Endothelial cell of umbilical vein (primary cell): ENCODE measurements at regions not wholly inside any gene's neighbourhood (a gene's known extent, or its start where the extent isn't known, plus 50 kb on each side); places are given as distances from the start of the nearest gene placed in this dataset.

Source experiments
- BruUV-seq: library from RNA; stranded (reverse); fragments of 400-500 nt; replicated peaks from 2 replicates; lab custom pipeline; 2021; lab: Mats Ljungman, UMichigan
- CTCF ChIA-PET: fragments of 300-600, 350-600 bp; sonication (Branson Sonifier 250); formaldehyde crosslinking; loops from one replicate; lab custom pipeline; 2021; ENCODE audit warnings: antibody characterized with exemption, inconsistent platforms; lab: Charles Lee
- POLR2A ChIA-PET: fragments of 300-600, 350-600 bp; sonication (Branson Sonifier 250); formaldehyde crosslinking; loops from one replicate; lab custom pipeline; 2021; ENCODE audit warnings: antibody characterized with exemption, inconsistent platforms; lab: Charles Lee
- DNase-seq: peaks from one replicate; pipeline ENCODE4 v3.0.0-alpha.2; 2011; ENCODE audit warnings: low read depth, low spot score
- FAIRE-seq: peaks from 2 replicates; lab custom pipeline; 2011; peaks lifted over from hg19 to GRCh38; lab: Jason Lieb, UNC
- H2AFZ ChIP-seq: 2 replicates; pipeline ENCODE4 v1.6.0; 2012; ENCODE audit warnings: low read depth, low read length, control low read depth, inconsistent platforms
- H3K27ac ChIP-seq: 2 replicates; pipeline ENCODE4 v1.5.1; 2011; ENCODE audit warnings: low read depth, mild to moderate bottlenecking, control low read depth, low read length, moderate library complexity; ENCODE audit not compliant: insufficient read depth
- H3K27me3 ChIP-seq, 2 experiments: 2 replicates each; pipeline versions ENCODE4 v1.6.0 to v1.6.1; 2011; ENCODE audit warnings: low read length in 2 of 2, mixed read lengths in 1 of 2; ENCODE audit not compliant: control insufficient read depth in 2 of 2, insufficient read depth in 2 of 2
- H3K36me3 ChIP-seq, 2 experiments: 2 replicates in 1 of 2; 3 replicates in 1 of 2; pipeline ENCODE4 v1.5.1; 2011; ENCODE audit warnings: low read length in 2 of 2, mild to moderate bottlenecking in 1 of 2, moderate library complexity in 1 of 2; ENCODE audit not compliant: control insufficient read depth in 2 of 2, insufficient read depth in 2 of 2; ENCODE audit errors: extremely low read depth in 1 of 2
- H3K4me1 ChIP-seq: 3 replicates; pipeline ENCODE4 v1.5.1; 2011; ENCODE audit warnings: mild to moderate bottlenecking, low read length; ENCODE audit not compliant: control insufficient read depth, insufficient read depth; ENCODE audit errors: extremely low read depth
- H3K4me2 ChIP-seq: 2 replicates; pipeline ENCODE4 v1.6.1; 2011; ENCODE audit warnings: low read length, control low read depth, mixed read lengths; ENCODE audit not compliant: insufficient read depth
- H3K4me3 ChIP-seq, 3 experiments: fragments of 200-600 bp in 1 of 3; sonication (generic), shearing (Covaris generic) in 1 of 3; replicated peaks in 1 of 3; 2 replicates each; pipeline ENCODE4 v1.5.1; 2011 to 2016; ENCODE audit warnings: control low read depth in 3 of 3, low read length in 3 of 3, mild to moderate bottlenecking in 2 of 3, inconsistent platforms in 1 of 3, low read depth in 1 of 3, moderate library complexity in 1 of 3; ENCODE audit not compliant: insufficient read depth in 1 of 3
- H3K79me2 ChIP-seq: 2 replicates; pipeline ENCODE4 v1.6.0; 2012; ENCODE audit warnings: low read length, inconsistent platforms; ENCODE audit not compliant: control insufficient read depth, insufficient read depth
- H3K9ac ChIP-seq: replicated peaks from 2 replicates; pipeline ENCODE3; 2011; ENCODE audit warnings: low read length, control low read depth; ENCODE audit not compliant: insufficient read depth; ENCODE audit errors: extremely low read depth
- H3K9me1 ChIP-seq: replicated peaks from 3 replicates; pipeline ENCODE4 v1.6.0; 2011; ENCODE audit warnings: mild to moderate bottlenecking, low read length; ENCODE audit not compliant: control insufficient read depth, insufficient read depth; ENCODE audit errors: extremely low read depth
- H3K9me3 ChIP-seq: replicated peaks from 2 replicates; pipeline ENCODE4 v1.5.1; 2012; ENCODE audit warnings: low read length, inconsistent platforms; ENCODE audit not compliant: control insufficient read depth, insufficient read depth
- H4K20me1 ChIP-seq: replicated peaks from 2 replicates; pipeline ENCODE3; 2011; ENCODE audit warnings: mild to moderate bottlenecking, low read length; ENCODE audit not compliant: control insufficient read depth, insufficient read depth; ENCODE audit errors: extremely low read depth
- EZH2 ChIP-seq: IDR thresholded peaks from 2 replicates; pipeline ENCODE4 v1.6.1; 2012; ENCODE audit warnings: borderline replicate concordance, low read depth, mild to moderate bottlenecking, moderate library complexity, low read length, inconsistent platforms; ENCODE audit not compliant: severe bottlenecking
- FOS ChIP-seq: IDR thresholded peaks from 2 replicates; pipeline ENCODE4 v1.6.1; 2011; ENCODE audit warnings: mild to moderate bottlenecking, low read length, moderate library complexity, borderline replicate concordance; ENCODE audit not compliant: insufficient read depth
- GATA2 ChIP-seq: IDR thresholded peaks from 2 replicates; pipeline ENCODE4 v1.7.0; 2011; ENCODE audit warnings: low read depth, mild to moderate bottlenecking, moderate library complexity, mixed read lengths, low read length; ENCODE audit not compliant: insufficient read length, insufficient read depth
- JUN ChIP-seq: IDR thresholded peaks from 2 replicates; pipeline ENCODE4 v1.6.1; 2011; ENCODE audit warnings: borderline replicate concordance, low read depth; ENCODE audit not compliant: insufficient read length, insufficient read depth
- MYC ChIP-seq: IDR thresholded peaks from one replicate; pipeline ENCODE4 v1.6.1; 2011; ENCODE audit warnings: mild to moderate bottlenecking, low read depth, low read length
- POLR2A ChIP-seq: IDR thresholded peaks from 2 replicates; pipeline ENCODE4 v1.6.1; 2012; ENCODE audit warnings: low read depth, mild to moderate bottlenecking, control low read depth, low read length
- POLR2AphosphoS5 ChIP-seq: IDR thresholded peaks from 2 replicates; pipeline ENCODE4 v1.6.1; 2012; ENCODE audit warnings: low read depth, mild to moderate bottlenecking, control low read depth, low read length, moderate library complexity; ENCODE audit not compliant: insufficient read depth
- dilution Hi-C: fragments of 300-500 bp; cut with MboI; formaldehyde crosslinking; loops from one replicate; pipeline ENCODE4 v1.15.0; 2019; ENCODE audit warnings: low sequenced_read_pairs; ENCODE audit not compliant: extremely low pct_ligation_motif_present
- intact Hi-C: fragments of 100-400 bp; cut with micrococcal nuclease; formaldehyde crosslinking; loops from one replicate; pipeline ENCODE4 v1.10.0; 2022
- TF ChIP-seq, protein P1 (sequence below), 2 donors: IDR thresholded peaks; 1 replicate in 1 of 2; 2 replicates in 1 of 2; pipeline ENCODE4 v1.5.1; 2011; ENCODE audit warnings: low read length in 2 of 2, mild to moderate bottlenecking in 2 of 2, moderate library complexity in 2 of 2, control low read depth in 1 of 2, inconsistent platforms in 1 of 2, low read depth in 1 of 2; ENCODE audit not compliant: insufficient read depth in 1 of 2; ENCODE audit errors: extremely low read depth in 1 of 2
- TF ChIP-seq, protein P2 (sequence below): IDR thresholded peaks from 2 replicates; pipeline ENCODE4 v1.6.1; 2011; ENCODE audit not compliant: insufficient read depth, insufficient read length

GRCh38 chr20:24185791-24186190 lies 197.2 kb upstream of the GGTLC1 start:
- no peak overlapping the region for H2AFZ ChIP-seq
- ChIA-PET POLR2A (no interaction called here), CTCF (interaction anchor here (1.5 kb wide), 1 partner anchor 25 kb away, joined by 3 read pairs; no protein-coding TSS in a partner anchor)
- H3K9me1 ChIP-seq: no peaks in the 10 kb centered on the region
- FAIRE-seq (no peak), DNase-seq (no peak)
- H3K4me3 ChIP-seq: no peak overlapping the region
- BruUV-seq: no TSS peak
- H3K4me2 ChIP-seq: no peak overlapping the region
- no peaks in the 10 kb centered on the region for H3K36me3 ChIP-seq
- no peaks in the 10 kb centered on the region for H3K9me3 ChIP-seq
- no peaks in the 10 kb centered on the region for H3K79me2 ChIP-seq
- TF ChIP-seq, protein P1, sequence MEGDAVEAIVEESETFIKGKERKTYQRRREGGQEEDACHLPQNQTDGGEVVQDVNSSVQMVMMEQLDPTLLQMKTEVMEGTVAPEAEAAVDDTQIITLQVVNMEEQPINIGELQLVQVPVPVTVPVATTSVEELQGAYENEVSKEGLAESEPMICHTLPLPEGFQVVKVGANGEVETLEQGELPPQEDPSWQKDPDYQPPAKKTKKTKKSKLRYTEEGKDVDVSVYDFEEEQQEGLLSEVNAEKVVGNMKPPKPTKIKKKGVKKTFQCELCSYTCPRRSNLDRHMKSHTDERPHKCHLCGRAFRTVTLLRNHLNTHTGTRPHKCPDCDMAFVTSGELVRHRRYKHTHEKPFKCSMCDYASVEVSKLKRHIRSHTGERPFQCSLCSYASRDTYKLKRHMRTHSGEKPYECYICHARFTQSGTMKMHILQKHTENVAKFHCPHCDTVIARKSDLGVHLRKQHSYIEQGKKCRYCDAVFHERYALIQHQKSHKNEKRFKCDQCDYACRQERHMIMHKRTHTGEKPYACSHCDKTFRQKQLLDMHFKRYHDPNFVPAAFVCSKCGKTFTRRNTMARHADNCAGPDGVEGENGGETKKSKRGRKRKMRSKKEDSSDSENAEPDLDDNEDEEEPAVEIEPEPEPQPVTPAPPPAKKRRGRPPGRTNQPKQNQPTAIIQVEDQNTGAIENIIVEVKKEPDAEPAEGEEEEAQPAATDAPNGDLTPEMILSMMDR (IDR thresholded peaks at IDR 0.05; ENCODE audit: extremely low read depth in 1 of 2, insufficient read depth in 1 of 2, low read depth in 1 of 2, low read length in 2 of 2): no peak
- TF ChIP-seq GATA2 (no peak), POLR2A (no peak), FOS (no peak), POLR2AphosphoS5 (no peak), MYC (no peak), JUN (no peak), EZH2 (no peak)
- TF ChIP-seq, protein P2, sequence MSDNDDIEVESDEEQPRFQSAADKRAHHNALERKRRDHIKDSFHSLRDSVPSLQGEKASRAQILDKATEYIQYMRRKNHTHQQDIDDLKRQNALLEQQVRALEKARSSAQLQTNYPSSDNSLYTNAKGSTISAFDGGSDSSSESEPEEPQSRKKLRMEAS: no peak
- intact Hi-C loops (no loop called here), dilution Hi-C loops (no loop called here)
- H3K27me3 ChIP-seq: no peaks in the 10 kb centered on the region
- no peaks in the 10 kb centered on the region for H4K20me1 ChIP-seq
- no peak overlapping the region for H3K27ac ChIP-seq
- H3K4me1 ChIP-seq: no peaks in the 10 kb centered on the region
- no peak overlapping the region for H3K9ac ChIP-seq
